PC-3 (cell line): ENCODE measurements at regions not wholly inside any gene's neighbourhood (a gene's known extent, or its start where the extent isn't known, plus 50 kb on each side); places are given as distances from the start of the nearest gene placed in this dataset.

ENCODE experiments used
- ATAC-seq: fragments of 200-7000 bp; cut with Tn5 transposase; 2 replicates; pipeline ENCODE4 v1.9.1; 2020; ENCODE audit warnings: mild to moderate bottlenecking, moderate library complexity
- BruUV-seq: library from RNA; stranded (reverse); fragments of 400-500 nt; replicated peaks from 2 replicates; lab custom pipeline; 2021; lab: Mats Ljungman, UMichigan
- CTCF ChIA-PET: fragments of 300-600 bp; sonication (Branson Sonifier 250); formaldehyde crosslinking; loops from one replicate; lab custom pipeline; 2022; ENCODE audit warnings: antibody characterized with exemption; lab: Charles Lee
- POLR2A ChIA-PET: fragments of 300-600 bp; sonication (Branson Sonifier 250); formaldehyde crosslinking; loops from one replicate; lab custom pipeline; 2022; ENCODE audit warnings: antibody characterized with exemption; ENCODE audit not compliant: unreplicated experiment; lab: Charles Lee
- DNase-seq: peaks from one replicate; pipeline ENCODE4 v3.0.0-alpha.2; 2015
- H2AFZ ChIP-seq: fragments of 300-600 bp; sonication (generic); 2 replicates; pipeline ENCODE4 v1.6.0; 2016; ENCODE audit warnings: antibody characterized with exemption, low read length
- H3F3A ChIP-seq: fragments of 300-600 bp; sonication (generic); one replicate; pipeline ENCODE4 v1.6.0; 2017; ENCODE audit warnings: antibody characterized with exemption, low read length, control low read depth, mild to moderate bottlenecking; ENCODE audit not compliant: unreplicated experiment
- H3K27ac ChIP-seq: fragments of 300-600 bp; sonication (generic); 2 replicates; pipeline ENCODE4 v1.5.1; 2016; ENCODE audit warnings: mild to moderate bottlenecking, low read length
- H3K27me3 ChIP-seq: fragments of 300-600 bp; sonication (generic); 2 replicates; pipeline ENCODE4 v1.6.1; 2016; ENCODE audit warnings: low read length, mixed read lengths
- H3K36me3 ChIP-seq: fragments of 300-600 bp; sonication (generic); 2 replicates; pipeline ENCODE4 v1.6.1; 2016; ENCODE audit warnings: low read depth, mixed run types, low read length, mixed read lengths
- H3K4me1 ChIP-seq: fragments of 300-600 bp; sonication (generic); 2 replicates; pipeline ENCODE4 v1.5.1; 2016; ENCODE audit warnings: low read length; ENCODE audit not compliant: insufficient read depth
- H3K4me2 ChIP-seq: fragments of 300-600 bp; sonication (generic); 2 replicates; pipeline ENCODE4 v1.6.0; 2016; ENCODE audit warnings: low read length
- H3K4me3 ChIP-seq: fragments of 300-600 bp; sonication (generic); 2 replicates; pipeline ENCODE4 v1.5.1; 2016; ENCODE audit warnings: mild to moderate bottlenecking, low read length, mixed read lengths
- H3K79me2 ChIP-seq: fragments of 300-600 bp; sonication (generic); 2 replicates; pipeline ENCODE4 v1.6.1; 2017; ENCODE audit warnings: low read length, mixed read lengths
- H3K9ac ChIP-seq: fragments of 300-600 bp; sonication (generic); 2 replicates; pipeline ENCODE4 v1.6.0; 2016; ENCODE audit warnings: mild to moderate bottlenecking, low read length
- H3K9me2 ChIP-seq: fragments of 300-600 bp; sonication (generic); replicated peaks from 2 replicates; pipeline ENCODE4 v1.6.1; 2016; ENCODE audit warnings: mixed run types, low read length, mixed read lengths
- H3K9me3 ChIP-seq: fragments of 300-600 bp; sonication (generic); 2 replicates; pipeline ENCODE4 v1.6.1; 2016; ENCODE audit warnings: low read length, mixed read lengths
- H4K20me1 ChIP-seq: fragments of 300-600 bp; sonication (generic); 2 replicates; pipeline ENCODE4 v1.6.1; 2016; ENCODE audit warnings: low read length, mixed read lengths
- CTCF ChIP-seq: fragments of 300-600 bp; sonication (generic); conservative IDR thresholded peaks from 2 replicates; pipeline ENCODE4 v1.5.1; 2017; ENCODE audit warnings: antibody characterized with exemption, low read depth, mild to moderate bottlenecking, low read length
- EZH2 ChIP-seq: fragments of 300-600 bp; sonication (generic); IDR thresholded peaks from one replicate; pipeline ENCODE4 v1.6.1; 2017; ENCODE audit warnings: antibody characterized with exemption, mild to moderate bottlenecking, low read length; ENCODE audit not compliant: unreplicated experiment
- EZH2phosphoT487 ChIP-seq: fragments of 300-600 bp; sonication (generic); IDR thresholded peaks from 2 replicates; pipeline ENCODE4 v1.6.1; 2018; ENCODE audit warnings: mild to moderate bottlenecking, antibody characterized with exemption, low read length, borderline replicate concordance
- intact Hi-C: fragments of 100-400 bp; cut with micrococcal nuclease; formaldehyde crosslinking; loops from 2 replicates; pipeline ENCODE4 v1.9.0; 2023

DNA sequence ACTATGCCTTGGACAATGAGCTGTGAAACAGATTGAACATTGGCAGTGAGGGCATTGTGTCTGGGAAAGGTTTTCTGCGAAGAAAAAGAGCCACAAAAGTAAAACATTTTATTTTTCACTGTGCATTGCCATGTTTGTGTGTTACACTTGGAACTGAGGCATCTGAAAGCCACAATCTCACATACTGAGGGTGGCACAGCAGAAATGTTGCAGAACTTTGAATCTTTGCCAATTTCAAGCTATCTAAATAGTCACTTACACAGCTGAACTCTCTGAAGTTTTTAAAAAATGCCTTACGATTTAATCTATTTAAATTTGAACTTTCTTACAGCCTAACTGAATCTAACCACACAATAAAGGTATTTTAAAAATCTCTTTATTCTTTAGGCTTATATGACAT, 154.1 kb upstream of the GRM7 start:
- Histone ChIP-seq H3K79me2 (no peaks in the 10 kb centered on the region), H3K9ac (no peak overlapping the region), H3K4me3 (no peak overlapping the region), H2AFZ (no peak overlapping the region), H3K27ac (no peak overlapping the region), H4K20me1 (no peaks in the 10 kb centered on the region), H3K4me2 (no peak overlapping the region), H3K36me3 (no peaks in the 10 kb centered on the region), H3K27me3 (no peaks in the 10 kb centered on the region), H3K9me2 (no peaks in the 10 kb centered on the region), H3K4me1 (no peaks in the 10 kb centered on the region), H3F3A (no peaks in the 10 kb centered on the region), H3K9me3 (0 out of 2 replicates have a peak, but pooled peaks cover 4% of the 10 kb centered on the region)
- intact Hi-C loops: no loop called here
- no peak for TF ChIP-seq EZH2phosphoT487
- no peak for TF ChIP-seq EZH2
- no peak for TF ChIP-seq CTCF
- ChIA-PET CTCF (no interaction called here), POLR2A (no interaction called here)
- no peak for ATAC-seq
- no TSS peak for BruUV-seq
- DNase-seq: no peak

DNA sequence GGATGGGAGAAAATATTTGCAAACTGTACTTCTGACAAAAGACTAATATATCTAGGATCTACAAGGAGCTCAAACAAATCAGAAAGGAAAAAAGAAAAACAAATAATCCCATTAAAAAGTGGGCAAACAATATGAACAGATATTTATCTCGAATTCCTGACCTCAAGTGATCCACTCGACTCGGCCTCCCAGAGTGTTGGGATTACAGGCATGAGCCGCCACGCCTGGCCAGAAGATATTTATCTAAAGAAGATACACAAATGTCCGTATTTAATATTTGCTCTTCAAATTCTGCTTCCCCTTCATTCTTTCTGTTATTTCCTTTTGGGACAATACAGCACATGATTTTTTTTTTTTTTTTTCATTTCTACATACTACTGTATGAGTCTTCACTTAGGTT, 151.7 kb upstream of the GRM7 start:
- BruUV-seq: no TSS peak
- no peak for DNase-seq
- no peaks in the 10 kb centered on the region for H3K36me3 ChIP-seq
- 0 out of 2 replicates have a peak, but pooled peaks cover 4% of the 10 kb centered on the region for H3K9me3 ChIP-seq
- no peak for ATAC-seq
- ChIA-PET POLR2A (no interaction called here), CTCF (no interaction called here)
- H3K9ac ChIP-seq: no peak overlapping the region
- H4K20me1 ChIP-seq: no peaks in the 10 kb centered on the region
- H3K27me3 ChIP-seq: no peaks in the 10 kb centered on the region
- no peak overlapping the region for H2AFZ ChIP-seq
- H3K9me2 ChIP-seq: no peaks in the 10 kb centered on the region
- intact Hi-C loops: no loop called here
- H3K27ac ChIP-seq: no peak overlapping the region
- H3K4me3 ChIP-seq: no peak overlapping the region
- no peaks in the 10 kb centered on the region for H3F3A ChIP-seq
- H3K4me1 ChIP-seq: no peaks in the 10 kb centered on the region
- no peaks in the 10 kb centered on the region for H3K79me2 ChIP-seq
- no peak overlapping the region for H3K4me2 ChIP-seq
- TF ChIP-seq CTCF (no peak), EZH2phosphoT487 (no peak), EZH2 (no peak)

DNA sequence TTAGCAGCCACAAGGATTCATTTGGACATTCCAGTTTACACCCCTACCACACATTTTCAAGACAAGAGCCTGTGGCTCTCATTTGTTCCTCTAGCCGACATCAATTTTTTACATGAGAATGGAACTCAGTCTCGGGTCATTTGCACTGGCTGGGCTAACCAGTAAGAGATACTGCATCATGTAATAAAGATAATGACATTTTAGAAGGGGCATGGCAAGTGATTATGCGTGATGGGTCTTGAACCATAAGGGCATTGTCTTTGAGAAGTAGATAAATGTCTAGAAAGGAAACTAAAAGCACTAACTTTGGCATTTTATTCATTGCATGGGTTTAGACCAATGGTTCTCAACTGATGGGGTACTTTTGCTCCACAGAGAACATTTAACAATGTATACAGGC, 146.0 kb upstream of the GRM7 start:
- Histone ChIP-seq H3K36me3 (no peaks in the 10 kb centered on the region), H2AFZ (no peak overlapping the region), H3F3A (no peaks in the 10 kb centered on the region), H4K20me1 (no peaks in the 10 kb centered on the region), H3K9ac (no peak overlapping the region), H3K27ac (no peak overlapping the region), H3K4me2 (no peak overlapping the region), H3K27me3 (no peaks in the 10 kb centered on the region), H3K9me3 (no peaks in the 10 kb centered on the region), H3K79me2 (no peaks in the 10 kb centered on the region), H3K4me1 (no peaks in the 10 kb centered on the region), H3K4me3 (no peak overlapping the region), H3K9me2 (no peaks in the 10 kb centered on the region)
- TF ChIP-seq CTCF (no peak), EZH2phosphoT487 (no peak), EZH2 (no peak)
- no TSS peak for BruUV-seq
- CTCF ChIA-PET: no interaction called here
- intact Hi-C loops: no loop called here
- ATAC-seq (no peak), DNase-seq (no peak)
- POLR2A ChIA-PET: no interaction called here
